ENCODE measurements at regions not wholly inside any gene's neighbourhood (a gene's known extent, or its start where the extent isn't known, plus 50 kb on each side); places are given as distances from the start of the nearest gene placed in this dataset.

DNA sequence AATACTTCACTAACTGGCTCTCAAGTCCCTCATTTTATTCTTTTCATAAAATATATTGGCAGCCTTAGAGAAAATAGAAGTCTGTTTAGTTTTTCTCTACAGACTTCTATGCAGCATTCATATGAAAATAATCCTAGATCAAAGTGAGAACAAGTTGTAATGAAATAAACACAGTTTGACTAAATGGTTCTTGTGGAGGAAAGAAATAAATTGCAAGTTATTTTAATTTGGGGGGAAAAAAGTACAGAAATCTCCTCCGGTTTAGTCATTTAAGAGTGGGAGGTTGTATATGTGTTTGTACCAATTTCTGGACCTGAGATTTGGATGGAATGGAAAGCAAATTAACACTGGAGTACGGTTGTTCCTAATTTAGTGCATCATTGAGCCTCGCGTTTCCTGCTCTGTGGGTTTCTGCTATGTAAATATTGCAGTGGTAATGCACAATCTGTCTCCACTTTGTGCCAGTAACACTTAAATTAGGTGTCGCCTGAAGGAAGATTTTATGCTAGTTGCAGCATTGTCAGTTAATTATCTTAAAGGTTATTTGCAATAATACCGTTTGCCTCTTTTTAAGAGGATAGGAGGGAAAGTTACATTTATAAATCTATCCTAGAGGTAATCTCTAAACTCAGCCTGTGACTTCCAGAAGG is 100.2 kb downstream of the ZIC5 start:
- TF ChIP-seq, protein P1, sequence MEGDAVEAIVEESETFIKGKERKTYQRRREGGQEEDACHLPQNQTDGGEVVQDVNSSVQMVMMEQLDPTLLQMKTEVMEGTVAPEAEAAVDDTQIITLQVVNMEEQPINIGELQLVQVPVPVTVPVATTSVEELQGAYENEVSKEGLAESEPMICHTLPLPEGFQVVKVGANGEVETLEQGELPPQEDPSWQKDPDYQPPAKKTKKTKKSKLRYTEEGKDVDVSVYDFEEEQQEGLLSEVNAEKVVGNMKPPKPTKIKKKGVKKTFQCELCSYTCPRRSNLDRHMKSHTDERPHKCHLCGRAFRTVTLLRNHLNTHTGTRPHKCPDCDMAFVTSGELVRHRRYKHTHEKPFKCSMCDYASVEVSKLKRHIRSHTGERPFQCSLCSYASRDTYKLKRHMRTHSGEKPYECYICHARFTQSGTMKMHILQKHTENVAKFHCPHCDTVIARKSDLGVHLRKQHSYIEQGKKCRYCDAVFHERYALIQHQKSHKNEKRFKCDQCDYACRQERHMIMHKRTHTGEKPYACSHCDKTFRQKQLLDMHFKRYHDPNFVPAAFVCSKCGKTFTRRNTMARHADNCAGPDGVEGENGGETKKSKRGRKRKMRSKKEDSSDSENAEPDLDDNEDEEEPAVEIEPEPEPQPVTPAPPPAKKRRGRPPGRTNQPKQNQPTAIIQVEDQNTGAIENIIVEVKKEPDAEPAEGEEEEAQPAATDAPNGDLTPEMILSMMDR (IDR thresholded peaks at IDR 0.05): no peak
- no peak for TF ChIP-seq POLR2A (IDR thresholded peaks at IDR 0.05)
